T-helper 1 cell (primary cell): ENCODE measurements at regions not wholly inside any gene's neighbourhood (a gene's known extent, or its start where the extent isn't known, plus 50 kb on each side); places are given as distances from the start of the nearest gene placed in this dataset.

Experiments
- DNase-seq, 5 donors: peaks; one replicate each; pipeline ENCODE4 v3.0.0-alpha.2; 2012 to 2020

DNA sequence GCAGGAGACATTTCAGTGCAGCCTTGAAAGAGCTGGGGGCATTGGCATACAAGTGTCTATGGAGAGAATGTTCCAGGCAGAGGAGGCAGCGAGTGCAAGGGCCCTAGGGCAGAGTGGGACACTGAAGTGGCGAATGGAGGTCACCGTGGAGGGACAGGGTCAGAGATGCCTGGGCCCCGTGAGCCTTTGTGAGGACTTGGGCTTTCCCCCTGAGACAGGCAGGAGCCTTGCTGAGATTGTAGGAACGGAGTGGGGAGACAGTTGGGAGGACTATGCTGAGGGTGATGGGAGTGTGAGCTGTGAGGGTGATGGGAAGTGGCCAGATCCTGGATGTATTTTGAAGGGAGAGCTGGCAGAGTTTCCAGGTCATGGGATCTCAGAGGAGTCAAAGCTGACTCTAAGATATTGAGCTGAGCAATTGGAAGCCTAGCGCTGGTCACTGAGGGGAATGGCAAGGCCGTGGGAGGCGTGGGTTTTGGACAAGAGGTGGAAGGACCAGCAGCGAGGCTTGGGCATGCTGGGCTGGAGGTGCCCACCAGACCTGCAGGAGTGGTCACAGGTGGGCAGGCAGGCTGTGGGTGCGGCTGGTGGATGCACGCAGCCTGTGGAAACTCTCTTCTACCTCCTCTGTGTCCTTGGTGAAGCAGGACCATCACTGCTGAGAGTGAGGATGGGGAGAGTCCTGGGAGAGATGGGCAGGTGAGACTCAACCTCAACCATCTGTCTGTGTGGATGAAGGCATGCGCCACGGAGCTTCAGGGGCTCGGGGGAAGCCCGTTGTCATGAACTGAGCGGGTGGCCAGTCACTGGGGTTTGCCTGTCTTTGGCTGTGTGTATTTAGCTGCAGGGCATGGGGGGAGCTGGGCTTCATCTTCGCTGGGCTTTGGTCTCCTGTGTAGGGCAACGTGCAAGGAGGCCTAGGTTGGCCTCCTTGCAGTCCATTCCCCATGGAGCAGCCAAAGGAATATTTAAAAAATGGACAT is 241.2 kb upstream of the HS6ST1 start:
- no peak for DNase-seq

DNA sequence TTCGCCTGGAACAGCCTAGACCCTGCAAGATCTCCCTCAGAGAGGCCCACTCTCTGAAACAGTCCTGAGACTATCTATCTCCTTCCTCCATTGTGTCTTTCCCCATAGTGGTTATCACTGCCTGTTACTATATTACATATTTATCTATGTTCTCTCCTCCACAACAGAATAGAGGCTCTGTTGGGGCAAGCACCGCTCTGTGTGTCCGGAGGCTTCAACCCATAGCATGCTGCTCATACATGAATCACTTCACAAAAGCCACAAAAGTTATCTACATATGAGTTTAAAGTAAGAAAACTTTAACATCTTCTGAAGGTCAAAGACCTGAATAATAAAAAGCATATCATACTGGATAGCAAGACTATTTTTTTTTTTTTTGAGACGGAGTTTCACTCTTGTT is 242.1 kb upstream of the HS6ST1 start:
- no peak for DNase-seq

DNA sequence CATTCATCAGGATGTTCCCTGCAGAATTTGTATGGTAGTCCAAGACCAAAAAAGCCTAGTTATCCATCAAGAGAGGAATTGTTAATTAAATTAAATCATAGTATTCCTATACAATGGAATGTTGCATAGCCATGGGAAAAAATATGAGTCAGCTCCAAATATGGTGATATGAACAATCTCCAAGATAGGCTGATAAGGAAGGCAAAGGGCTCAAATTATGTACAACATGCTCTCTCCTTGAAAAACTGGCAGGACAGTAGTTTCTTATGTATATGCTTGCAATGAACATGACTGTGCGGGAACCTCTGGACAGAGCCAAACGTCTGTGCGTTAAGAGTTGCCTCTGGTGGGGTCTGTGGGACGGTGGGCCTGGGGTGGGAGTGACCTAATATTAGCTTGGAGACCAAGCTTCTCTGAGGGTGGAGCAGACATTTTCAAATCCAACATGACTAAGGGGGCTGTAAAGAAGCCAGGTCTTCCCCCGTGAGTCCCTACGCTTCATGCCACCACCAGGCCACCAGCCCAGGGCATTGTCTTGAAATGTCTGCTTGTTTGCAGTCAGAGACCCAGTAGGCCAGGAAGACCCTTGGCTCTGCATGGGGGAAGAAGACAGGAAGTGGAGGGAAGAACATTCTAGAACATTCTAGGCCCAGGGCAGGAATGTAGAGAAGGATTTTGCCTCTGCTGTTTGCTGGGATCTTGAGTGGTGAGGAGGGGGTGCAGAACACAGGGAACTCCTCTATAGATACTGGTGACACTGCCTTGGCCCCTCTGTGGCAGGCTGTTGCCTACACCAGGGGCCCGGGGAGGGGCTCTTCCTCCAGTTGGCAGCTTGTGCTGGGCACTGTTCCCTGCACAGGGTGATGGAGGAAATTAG is 244.0 kb upstream of the HS6ST1 start:
- no peak for DNase-seq

DNA sequence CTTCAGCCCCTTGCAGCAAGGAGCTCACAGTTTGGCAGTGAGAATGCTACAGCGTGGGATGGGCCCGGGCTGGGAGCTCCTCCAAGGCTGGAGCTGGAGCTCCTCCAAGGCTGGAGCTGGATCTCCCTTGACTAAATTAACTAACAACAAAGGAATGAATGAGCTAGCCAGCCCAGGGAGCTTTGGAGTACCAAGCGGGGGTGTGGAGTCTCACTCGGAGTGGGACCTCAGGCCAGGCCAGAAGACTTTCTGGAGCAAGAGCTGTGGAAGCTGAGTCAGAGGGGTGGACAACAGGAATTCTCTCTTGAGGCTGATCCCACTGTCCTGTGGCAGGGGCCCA is 244.7 kb upstream of the HS6ST1 start:
- DNase-seq = no peak

DNA sequence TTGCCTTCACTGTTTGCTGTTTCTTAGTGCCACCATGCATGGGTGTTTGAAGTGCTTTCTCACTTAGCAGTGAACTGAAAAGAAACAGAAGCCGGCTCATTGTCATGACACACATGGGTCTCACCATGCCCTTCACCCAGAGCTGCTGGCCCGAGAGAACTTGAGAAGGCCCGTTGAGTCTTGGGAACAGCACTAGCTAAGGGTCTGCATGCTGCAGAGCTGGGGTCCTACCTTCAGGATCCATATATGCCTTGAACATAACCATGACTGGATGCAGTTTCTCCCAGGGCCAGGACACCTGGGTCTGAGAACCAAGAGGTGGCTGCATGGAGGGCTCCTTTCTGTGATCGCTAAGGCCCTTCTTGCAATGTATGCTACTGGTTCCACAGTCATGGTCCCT is 245.5 kb upstream of the HS6ST1 start:
- no peak for DNase-seq

DNA sequence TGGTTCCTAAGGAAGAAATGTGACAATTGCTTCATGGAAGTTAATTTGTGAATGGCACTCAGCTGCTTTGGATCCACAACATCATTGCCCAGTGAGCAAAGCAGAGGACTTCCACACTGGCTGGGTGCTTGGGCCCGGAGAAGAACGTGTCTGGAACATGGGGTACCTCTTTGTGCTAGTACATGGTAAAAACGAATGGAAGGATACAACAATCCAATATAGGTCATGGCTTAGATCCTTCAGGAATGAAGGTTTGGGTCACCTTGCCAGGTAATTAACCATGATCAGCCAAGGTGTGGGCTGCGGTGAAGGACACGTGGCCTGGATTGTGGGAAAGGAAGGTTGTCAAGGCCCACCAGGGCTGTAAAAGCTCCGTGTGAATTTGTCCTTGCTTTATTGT is 245.9 kb upstream of the HS6ST1 start:
- no peak for DNase-seq

DNA sequence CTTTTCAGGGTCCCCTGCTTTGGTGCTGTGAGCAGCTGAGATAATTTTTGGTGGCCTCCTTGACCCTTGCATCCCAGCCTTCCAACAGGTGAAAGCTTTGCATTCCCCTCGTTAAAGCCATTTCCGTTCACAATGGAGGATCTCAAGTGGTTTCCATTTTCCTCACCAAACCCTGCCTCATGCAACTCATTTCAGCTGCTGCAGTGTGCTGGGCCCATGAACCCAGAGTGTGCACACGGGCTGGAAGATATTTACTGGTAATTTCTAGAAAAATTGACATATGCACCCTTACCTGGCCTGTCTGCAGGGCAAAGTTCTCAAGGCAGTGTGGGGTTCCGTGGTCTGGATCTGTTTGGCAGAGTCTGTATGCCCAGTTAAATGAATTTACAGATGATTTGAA is 246.8 kb upstream of the HS6ST1 start:
- no peak for DNase-seq

- no peak for DNase-seq
These were observed 248.0 kb upstream of the HS6ST1 start for GRCh38 chr2:128566671-128567070.

DNA sequence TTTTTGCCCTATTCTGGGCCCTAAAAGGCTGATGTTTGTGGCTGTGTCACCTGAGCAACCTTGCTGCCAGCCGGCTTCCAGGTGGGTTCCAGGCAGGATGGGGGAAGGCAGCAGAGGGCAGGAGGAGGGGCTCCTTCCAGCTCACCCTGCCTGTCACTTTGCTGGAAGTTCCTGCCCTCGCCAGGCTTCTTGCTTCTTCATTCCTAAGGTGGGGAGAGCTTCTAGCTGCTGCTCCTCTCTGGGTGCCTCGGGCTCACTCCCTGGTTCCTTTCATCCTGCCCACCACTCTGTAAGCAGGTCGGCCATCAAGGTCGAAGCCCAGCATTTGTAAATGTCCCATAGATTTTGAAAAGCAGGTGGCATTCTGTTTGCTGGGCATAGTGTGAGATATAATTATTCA is 249.4 kb upstream of the HS6ST1 start:
- no peak for DNase-seq

- no peak for DNase-seq
These were observed 254.4 kb upstream of the HS6ST1 start for GRCh38 chr2:128573116-128573515.

- DNase-seq = no peak
These were observed 254.9 kb upstream of the HS6ST1 start for GRCh38 chr2:128573531-128573930.

GRCh38 chr2:128577141-128577930 is 258.7 kb upstream of the HS6ST1 start:
- DNase-seq = no peak

GRCh38 chr2:128578406-128579390 is 260.0 kb upstream of the HS6ST1 start:
- no peak for DNase-seq

DNA sequence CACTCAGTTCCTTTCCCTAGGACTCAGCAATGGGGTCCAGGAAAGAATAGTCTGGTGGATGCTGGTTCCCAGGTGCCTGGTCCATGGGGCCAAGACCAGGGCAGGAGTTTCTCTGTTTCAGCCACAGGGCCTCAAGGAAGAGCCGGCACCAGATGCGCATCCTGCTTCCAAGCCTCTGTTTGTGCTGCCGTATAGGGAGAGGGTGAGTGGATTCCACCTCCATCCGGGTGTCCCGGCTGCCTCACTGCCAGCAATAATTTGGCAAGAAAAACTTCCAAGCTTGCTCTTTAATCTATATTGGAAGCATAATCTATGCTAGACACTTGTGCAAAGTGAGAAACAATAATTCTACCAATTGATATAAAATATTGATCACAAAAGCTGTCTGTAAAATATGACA is 261.2 kb upstream of the HS6ST1 start:
- DNase-seq = no peak

DNA sequence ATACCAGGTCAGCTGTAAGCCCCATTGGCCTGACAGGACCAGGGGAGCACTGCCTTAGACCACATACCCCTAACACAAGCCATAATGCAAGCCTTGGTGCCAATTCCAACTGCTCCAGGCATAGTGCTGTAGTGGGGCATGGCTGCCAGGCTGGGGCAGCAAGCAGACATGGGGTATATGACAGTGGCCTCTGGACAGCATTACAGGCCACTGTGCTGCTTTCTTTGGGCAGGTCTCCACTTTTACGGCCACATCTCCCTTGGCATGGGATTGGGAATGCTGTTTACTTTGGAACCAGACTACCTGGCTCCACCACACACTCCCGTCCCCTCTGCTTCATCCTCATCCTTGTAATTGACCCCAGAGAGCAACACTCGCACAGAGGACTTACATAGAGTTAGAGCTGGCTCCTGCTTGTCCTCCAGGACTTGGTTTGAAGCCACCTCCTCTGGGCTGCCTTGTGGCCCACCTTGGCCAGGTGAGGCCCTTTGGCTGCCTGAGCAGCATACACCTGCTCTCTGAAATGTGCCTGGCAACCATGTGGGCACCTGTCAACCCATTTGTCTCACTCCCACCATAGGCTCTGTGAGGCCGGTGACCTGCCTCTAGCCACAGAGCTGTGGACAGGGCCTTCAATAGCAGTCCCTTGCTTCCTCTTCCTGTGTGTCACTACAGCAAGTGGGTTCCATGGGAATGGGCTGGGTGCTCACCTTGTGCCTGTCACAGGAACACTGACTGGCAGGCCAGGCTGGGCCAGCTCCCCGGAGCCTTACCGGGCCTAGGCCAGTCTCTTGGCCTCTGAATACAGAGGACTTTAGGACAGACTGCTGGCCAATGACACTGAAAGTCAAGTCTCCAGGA is 262.6 kb upstream of the HS6ST1 start:
- no peak for DNase-seq

DNA sequence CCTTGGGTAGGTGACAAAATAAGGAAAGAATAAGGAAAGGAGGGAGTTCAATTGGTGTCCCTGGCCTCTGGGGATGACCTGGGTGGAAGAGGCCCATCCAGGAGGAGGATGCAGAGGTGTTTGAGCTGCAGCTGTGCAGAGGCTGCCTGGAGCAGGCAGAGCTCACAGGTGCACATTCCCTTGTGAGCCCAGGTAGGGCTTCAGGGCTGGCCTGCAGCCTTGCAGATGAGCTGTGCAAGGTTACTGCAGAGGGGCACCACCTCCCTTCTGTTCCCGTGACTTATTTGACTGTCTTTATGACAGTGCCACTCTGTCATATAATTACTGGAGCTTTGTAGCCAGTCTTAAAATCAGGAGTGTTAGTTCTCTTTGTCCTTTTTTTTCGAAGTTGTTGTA is 263.2 kb upstream of the HS6ST1 start:
- DNase-seq = no peak

GRCh38 chr2:128584296-128584890 is 265.7 kb upstream of the HS6ST1 start:
- no peak for DNase-seq

GRCh38 chr2:128585706-128586105 is 267.0 kb upstream of the HS6ST1 start:
- DNase-seq = no peak

DNA sequence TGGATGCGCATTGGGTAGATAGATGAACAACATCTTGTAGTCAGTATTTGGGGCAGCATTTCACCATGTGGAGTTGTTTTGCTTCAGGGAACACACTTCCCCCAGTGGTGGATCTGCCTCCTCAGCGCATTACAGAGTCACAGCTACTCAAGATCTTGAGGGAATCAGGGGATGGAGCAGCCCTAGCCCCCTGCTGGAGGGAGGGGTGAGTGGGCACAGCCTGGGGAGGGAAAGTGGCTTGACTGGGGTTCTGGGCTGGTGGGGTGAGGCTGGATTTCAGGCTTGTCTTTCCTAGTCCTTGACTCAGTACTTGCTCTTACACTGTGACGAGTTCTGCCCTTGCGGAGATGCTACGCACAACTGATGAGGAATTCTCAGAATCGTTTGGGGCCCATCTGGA is 271.0 kb upstream of the HS6ST1 start:
- DNase-seq = no peak

GRCh38 chr2:128590309-128591021 is 271.8 kb upstream of the HS6ST1 start:
- no peak for DNase-seq
